ENCODE measurements at regions not wholly inside any gene's neighbourhood (a gene's known extent, or its start where the extent isn't known, plus 50 kb on each side); places are given as distances from the start of the nearest gene placed in this dataset.

GRCh38 chr14:99037777-99038430 lies 234.1 kb downstream of the BCL11B start:
- TF ChIP-seq, protein P1, sequence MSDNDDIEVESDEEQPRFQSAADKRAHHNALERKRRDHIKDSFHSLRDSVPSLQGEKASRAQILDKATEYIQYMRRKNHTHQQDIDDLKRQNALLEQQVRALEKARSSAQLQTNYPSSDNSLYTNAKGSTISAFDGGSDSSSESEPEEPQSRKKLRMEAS (IDR thresholded peaks at IDR 0.05; ENCODE audit: low read depth), result no peak
- TF ChIP-seq EP300 (IDR thresholded peaks at IDR 0.05; ENCODE audit: borderline replicate concordance in 1 of 2, low read depth in 1 of 2, low read length in 1 of 2), result no peak
- TF ChIP-seq, protein P2, sequence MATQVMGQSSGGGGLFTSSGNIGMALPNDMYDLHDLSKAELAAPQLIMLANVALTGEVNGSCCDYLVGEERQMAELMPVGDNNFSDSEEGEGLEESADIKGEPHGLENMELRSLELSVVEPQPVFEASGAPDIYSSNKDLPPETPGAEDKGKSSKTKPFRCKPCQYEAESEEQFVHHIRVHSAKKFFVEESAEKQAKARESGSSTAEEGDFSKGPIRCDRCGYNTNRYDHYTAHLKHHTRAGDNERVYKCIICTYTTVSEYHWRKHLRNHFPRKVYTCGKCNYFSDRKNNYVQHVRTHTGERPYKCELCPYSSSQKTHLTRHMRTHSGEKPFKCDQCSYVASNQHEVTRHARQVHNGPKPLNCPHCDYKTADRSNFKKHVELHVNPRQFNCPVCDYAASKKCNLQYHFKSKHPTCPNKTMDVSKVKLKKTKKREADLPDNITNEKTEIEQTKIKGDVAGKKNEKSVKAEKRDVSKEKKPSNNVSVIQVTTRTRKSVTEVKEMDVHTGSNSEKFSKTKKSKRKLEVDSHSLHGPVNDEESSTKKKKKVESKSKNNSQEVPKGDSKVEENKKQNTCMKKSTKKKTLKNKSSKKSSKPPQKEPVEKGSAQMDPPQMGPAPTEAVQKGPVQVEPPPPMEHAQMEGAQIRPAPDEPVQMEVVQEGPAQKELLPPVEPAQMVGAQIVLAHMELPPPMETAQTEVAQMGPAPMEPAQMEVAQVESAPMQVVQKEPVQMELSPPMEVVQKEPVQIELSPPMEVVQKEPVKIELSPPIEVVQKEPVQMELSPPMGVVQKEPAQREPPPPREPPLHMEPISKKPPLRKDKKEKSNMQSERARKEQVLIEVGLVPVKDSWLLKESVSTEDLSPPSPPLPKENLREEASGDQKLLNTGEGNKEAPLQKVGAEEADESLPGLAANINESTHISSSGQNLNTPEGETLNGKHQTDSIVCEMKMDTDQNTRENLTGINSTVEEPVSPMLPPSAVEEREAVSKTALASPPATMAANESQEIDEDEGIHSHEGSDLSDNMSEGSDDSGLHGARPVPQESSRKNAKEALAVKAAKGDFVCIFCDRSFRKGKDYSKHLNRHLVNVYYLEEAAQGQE (IDR thresholded peaks at IDR 0.05; ENCODE audit: low read depth, low read length), result no peak
- TF ChIP-seq RCOR1 (IDR thresholded peaks at IDR 0.05; ENCODE audit: low read length), result no peak
- no peak for TF ChIP-seq USF1 (IDR thresholded peaks at IDR 0.05; ENCODE audit: borderline replicate concordance, low read depth)
- peak; percentile 37; the same call in 1 of the 2 replicates for TF ChIP-seq CTCF (IDR thresholded peaks at IDR 0.05)

Data from SK-N-SH (cell line).